ENCODE measurements at regions not wholly inside any gene's neighbourhood (a gene's known extent, or its start where the extent isn't known, plus 50 kb on each side); places are given as distances from the start of the nearest gene placed in this dataset.

- Mint-ChIP-seq H3K9me3 (peaks cover 2 to 4% of the 10 kb centered on the region in 2 donors), H3K27me3 (ENCODE audit: low read depth in 2 of 2) (no peaks in the 10 kb centered on the region), H3K27ac (no peak overlapping the region), H3K36me3 (no peaks in the 10 kb centered on the region), H3K4me1 (no peaks in the 10 kb centered on the region), H3K4me3 (no peak overlapping the region)
- no peaks in the 10 kb centered on the region for H3K27me3 ChIP-seq (ENCODE audit: control insufficient read depth, insufficient read depth, low read length)
- H3K4me3 ChIP-seq (ENCODE audit: low read length) = no peak overlapping the region
- no peaks in the 10 kb centered on the region for H3K36me3 ChIP-seq (ENCODE audit: control insufficient read depth, insufficient read depth, low read length)
- no peak for DNase-seq
- no peak overlapping the region for H3K27ac ChIP-seq (ENCODE audit: low read length)
- H3K9me3 ChIP-seq (ENCODE audit: control insufficient read depth, insufficient read depth, low read length) = peaks cover 3% of the 10 kb centered on the region
- intact Hi-C loops (cut with micrococcal nuclease) = no loop called here
- no peak for ATAC-seq
- no peaks in the 10 kb centered on the region for H3K4me1 ChIP-seq (ENCODE audit: control insufficient read depth, insufficient read depth, low read length)
- WGBS (ENCODE audit: insufficient coverage) = 80% methylated on average over 1 of the region's 2 CpGs
- no peak for TF ChIP-seq CTCF (IDR thresholded peaks at IDR 0.05)
These were observed 534.6 kb downstream of the PPARGC1A start for GRCh38 chr4:23355258-23355657.

DNA sequence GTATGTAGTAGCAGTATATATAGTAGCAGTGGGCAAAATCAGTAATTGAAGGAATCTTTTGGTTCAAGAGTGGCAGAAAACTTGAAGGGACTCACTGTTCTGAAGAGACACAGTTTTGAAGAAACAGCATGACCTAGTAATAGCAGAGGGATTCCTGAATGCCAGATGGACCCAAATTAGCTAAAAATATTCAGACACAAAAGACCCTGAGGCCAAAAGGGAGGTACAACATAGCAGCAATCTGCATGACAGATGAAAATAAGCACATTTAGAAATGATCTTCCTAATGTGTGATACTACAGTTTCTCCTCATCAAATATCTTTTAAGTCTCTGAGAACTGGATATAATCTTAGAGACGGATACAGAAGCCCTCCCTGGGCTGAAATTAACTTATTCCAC, 536.6 kb downstream of the PPARGC1A start:
- H3K4me3 ChIP-seq (ENCODE audit: low read length) = no peak overlapping the region
- H3K4me3 Mint-ChIP-seq = no peak overlapping the region
- H3K27me3 Mint-ChIP-seq (ENCODE audit: low read depth in 2 of 2) = no peaks in the 10 kb centered on the region
- ATAC-seq = no peak
- H3K36me3 ChIP-seq (ENCODE audit: control insufficient read depth, insufficient read depth, low read length) = no peaks in the 10 kb centered on the region
- no peaks in the 10 kb centered on the region for H3K4me1 Mint-ChIP-seq
- intact Hi-C loops (cut with micrococcal nuclease) = no loop called here
- peaks cover 2 to 4% of the 10 kb centered on the region in 2 donors for H3K9me3 Mint-ChIP-seq
- H3K27me3 ChIP-seq (ENCODE audit: control insufficient read depth, insufficient read depth, low read length) = no peaks in the 10 kb centered on the region
- H3K27ac Mint-ChIP-seq = no peak overlapping the region
- no peaks in the 10 kb centered on the region for H3K9me3 ChIP-seq (ENCODE audit: control insufficient read depth, insufficient read depth, low read length)
- H3K4me1 ChIP-seq (ENCODE audit: control insufficient read depth, insufficient read depth, low read length) = no peaks in the 10 kb centered on the region
- no peak for DNase-seq
- no peaks in the 10 kb centered on the region for H3K36me3 Mint-ChIP-seq
- WGBS (ENCODE audit: insufficient coverage) = no CpG with 5 or more reads among the region's 1 CpG
- no peak for TF ChIP-seq CTCF (IDR thresholded peaks at IDR 0.05)
- no peak overlapping the region for H3K27ac ChIP-seq (ENCODE audit: low read length)

- DNase-seq (no peak), ATAC-seq (no peak)
- peaks cover 6 to 10% of the 10 kb centered on the region in 2 donors for H3K9me3 Mint-ChIP-seq
- H3K4me3 Mint-ChIP-seq = no peak overlapping the region
- Histone ChIP-seq H3K36me3 (ENCODE audit: control insufficient read depth, insufficient read depth, low read length) (no peaks in the 10 kb centered on the region), H3K4me3 (ENCODE audit: low read length) (no peak overlapping the region), H3K9me3 (ENCODE audit: control insufficient read depth, insufficient read depth, low read length) (no peaks in the 10 kb centered on the region), H3K27ac (ENCODE audit: low read length) (no peak overlapping the region), H3K4me1 (ENCODE audit: control insufficient read depth, insufficient read depth, low read length) (no peaks in the 10 kb centered on the region), H3K27me3 (ENCODE audit: control insufficient read depth, insufficient read depth, low read length) (no peaks in the 10 kb centered on the region)
- no peak for TF ChIP-seq CTCF (IDR thresholded peaks at IDR 0.05)
- no peak overlapping the region for H3K27ac Mint-ChIP-seq
- intact Hi-C loops (cut with micrococcal nuclease) = no loop called here
- no peaks in the 10 kb centered on the region for H3K4me1 Mint-ChIP-seq
- 0% methylated on average over 2 of the region's 2 CpGs for WGBS (ENCODE audit: insufficient coverage)
- no peaks in the 10 kb centered on the region for H3K27me3 Mint-ChIP-seq (ENCODE audit: low read depth in 2 of 2)
- H3K36me3 Mint-ChIP-seq = no peaks in the 10 kb centered on the region
These were observed 540.9 kb downstream of the PPARGC1A start for GRCh38 chr4:23348789-23349498.

DNA sequence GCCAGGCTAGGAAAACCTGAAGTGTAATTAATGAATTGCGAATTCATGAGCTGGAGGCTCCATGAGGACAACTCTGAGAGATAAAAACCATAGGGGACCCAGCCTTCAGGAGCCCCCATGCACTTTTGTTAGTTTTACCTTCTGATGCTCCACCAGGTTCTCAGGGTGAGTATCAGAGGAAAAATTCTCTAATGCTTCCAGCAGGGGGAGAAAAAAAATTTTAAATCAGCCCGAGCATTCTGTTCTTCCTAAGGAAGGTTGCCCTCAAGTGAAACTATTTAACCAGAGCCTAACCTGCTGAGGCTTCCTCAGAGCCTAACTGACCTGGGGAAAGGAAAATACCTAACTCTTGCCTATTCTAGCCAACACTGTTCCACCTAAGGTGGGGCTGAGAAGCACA, 552.6 kb downstream of the PPARGC1A start:
- Histone ChIP-seq H3K36me3 (ENCODE audit: control insufficient read depth, insufficient read depth, low read length) (no peaks in the 10 kb centered on the region), H3K27me3 (ENCODE audit: control insufficient read depth, insufficient read depth, low read length) (no peaks in the 10 kb centered on the region), H3K27ac (ENCODE audit: low read length) (no peak overlapping the region), H3K4me1 (ENCODE audit: control insufficient read depth, insufficient read depth, low read length) (no peaks in the 10 kb centered on the region), H3K9me3 (ENCODE audit: control insufficient read depth, insufficient read depth, low read length) (no peaks in the 10 kb centered on the region), H3K4me3 (ENCODE audit: low read length) (no peak overlapping the region)
- H3K4me3 Mint-ChIP-seq = no peak overlapping the region
- H3K36me3 Mint-ChIP-seq = peaks cover 22% of the 10 kb centered on the region
- H3K27me3 Mint-ChIP-seq (ENCODE audit: low read depth in 2 of 2) = no peaks in the 10 kb centered on the region
- no peak for ATAC-seq
- no peak overlapping the region for H3K27ac Mint-ChIP-seq
- H3K9me3 Mint-ChIP-seq = peaks cover 15 to 16% of the 10 kb centered on the region in 2 donors
- 92% methylated on average over 2 of the region's 2 CpGs for WGBS (ENCODE audit: insufficient coverage)
- no peak for TF ChIP-seq CTCF (IDR thresholded peaks at IDR 0.05)
- intact Hi-C loops (cut with micrococcal nuclease) = no loop called here
- DNase-seq = no peak
- H3K4me1 Mint-ChIP-seq = peaks cover 0 to 7% of the 10 kb centered on the region in 2 donors

All from natural killer cell (primary cell).